B cell (primary cell): ENCODE measurements at regions not wholly inside any gene's neighbourhood (a gene's known extent, or its start where the extent isn't known, plus 50 kb on each side); places are given as distances from the start of the nearest gene placed in this dataset.

Source experiments
- EZH2 ChIP-seq: IDR thresholded peaks from 2 replicates; pipeline ENCODE4 v1.6.1; 2012; ENCODE audit warnings: borderline replicate concordance, low read depth, mild to moderate bottlenecking, moderate library complexity, low read length; ENCODE audit not compliant: insufficient read depth, poor library complexity, severe bottlenecking
- TF ChIP-seq, protein P1 (sequence below): fragments of 200-600 bp; IDR thresholded peaks from one replicate; pipeline ENCODE4 v1.8.0; 2022; ENCODE audit warnings: antibody characterized with exemption, mild to moderate bottlenecking

DNA sequence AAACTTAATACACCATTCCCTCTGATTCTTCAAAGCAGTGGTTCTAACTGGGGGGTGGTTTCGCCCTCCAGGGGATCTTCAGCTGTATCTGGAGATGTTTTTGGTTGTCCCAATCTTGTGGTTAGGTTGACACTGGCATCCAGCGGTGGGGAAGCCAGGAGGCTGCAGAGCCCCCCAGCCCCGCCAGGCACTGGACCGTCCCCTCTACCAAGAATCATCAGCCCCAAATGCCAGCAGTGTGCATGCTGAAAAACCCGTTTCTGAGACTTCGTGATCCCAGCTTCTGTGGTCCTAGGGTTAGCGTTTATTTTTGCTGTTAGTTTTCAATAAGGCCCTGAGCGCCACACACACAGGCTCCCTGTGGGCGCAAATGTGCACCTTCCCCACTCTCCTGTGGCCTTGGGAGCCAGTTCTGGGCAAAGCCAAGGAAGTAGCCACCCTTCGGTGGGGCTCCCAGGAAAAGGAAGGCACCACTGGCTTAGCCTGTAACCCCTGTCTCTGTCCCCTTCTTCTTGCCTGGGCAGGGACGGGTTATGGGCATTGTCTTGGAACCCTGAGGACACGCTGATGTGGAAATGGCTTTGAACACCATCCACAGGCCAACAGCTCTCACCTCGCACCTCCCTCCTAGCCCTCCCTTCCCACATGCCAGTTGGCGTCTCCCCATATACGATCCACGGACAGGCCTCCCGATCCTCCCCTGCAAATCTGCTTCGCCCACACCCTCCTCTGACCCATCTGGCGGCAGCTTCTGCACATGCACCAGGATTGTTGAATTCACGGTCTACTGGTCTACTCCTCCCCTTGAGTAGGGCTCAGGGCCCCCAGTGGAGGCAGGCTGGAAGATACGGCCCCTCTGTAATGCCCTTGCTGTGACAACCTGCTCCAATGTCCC lies 71.4 kb upstream of the CCND1 start:
- TF ChIP-seq, protein P1, sequence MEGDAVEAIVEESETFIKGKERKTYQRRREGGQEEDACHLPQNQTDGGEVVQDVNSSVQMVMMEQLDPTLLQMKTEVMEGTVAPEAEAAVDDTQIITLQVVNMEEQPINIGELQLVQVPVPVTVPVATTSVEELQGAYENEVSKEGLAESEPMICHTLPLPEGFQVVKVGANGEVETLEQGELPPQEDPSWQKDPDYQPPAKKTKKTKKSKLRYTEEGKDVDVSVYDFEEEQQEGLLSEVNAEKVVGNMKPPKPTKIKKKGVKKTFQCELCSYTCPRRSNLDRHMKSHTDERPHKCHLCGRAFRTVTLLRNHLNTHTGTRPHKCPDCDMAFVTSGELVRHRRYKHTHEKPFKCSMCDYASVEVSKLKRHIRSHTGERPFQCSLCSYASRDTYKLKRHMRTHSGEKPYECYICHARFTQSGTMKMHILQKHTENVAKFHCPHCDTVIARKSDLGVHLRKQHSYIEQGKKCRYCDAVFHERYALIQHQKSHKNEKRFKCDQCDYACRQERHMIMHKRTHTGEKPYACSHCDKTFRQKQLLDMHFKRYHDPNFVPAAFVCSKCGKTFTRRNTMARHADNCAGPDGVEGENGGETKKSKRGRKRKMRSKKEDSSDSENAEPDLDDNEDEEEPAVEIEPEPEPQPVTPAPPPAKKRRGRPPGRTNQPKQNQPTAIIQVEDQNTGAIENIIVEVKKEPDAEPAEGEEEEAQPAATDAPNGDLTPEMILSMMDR = no peak
- TF ChIP-seq EZH2 = no peak
